Astrocyte of the spinal cord (primary cell): ENCODE measurements at regions not wholly inside any gene's neighbourhood (a gene's known extent, or its start where the extent isn't known, plus 50 kb on each side); places are given as distances from the start of the nearest gene placed in this dataset.

Experiments used
- DNase-seq: peaks from one replicate; pipeline ENCODE4 v3.0.0; 2011; ENCODE audit warnings: low read depth, low spot score
- H3K4me3 ChIP-seq: 2 replicates; pipeline ENCODE4 v1.5.1; 2011; ENCODE audit warnings: low read depth, mild to moderate bottlenecking, low read length, moderate library complexity
- CTCF ChIP-seq: IDR thresholded peaks from 2 replicates; pipeline ENCODE4 v1.5.1; 2012; ENCODE audit warnings: low read depth, mild to moderate bottlenecking, low read length, inconsistent platforms
- in situ Hi-C: cut with HindIII; loops from 2 replicates; pipeline ENCODE4 v1.10.0; 2017; ENCODE audit warnings: low sequenced_read_pairs

GRCh38 chr1:98045767-98046641 lies 125.2 kb upstream of the DPYD start:
- peak overlapping the region; percentile 81 for H3K4me3 ChIP-seq
- no peak for TF ChIP-seq CTCF
- in situ Hi-C loops: no loop called here
- peak; percentile 70 for DNase-seq

GRCh38 chr1:98045211-98045766 lies 124.5 kb upstream of the DPYD start:
- TF ChIP-seq CTCF: no peak
- in situ Hi-C loops: no loop called here
- peak overlapping the region; percentile 81 for H3K4me3 ChIP-seq

GRCh38 chr1:98044766-98045165 lies 123.9 kb upstream of the DPYD start:
- no peak for TF ChIP-seq CTCF
- H3K4me3 ChIP-seq: peak overlapping the region; percentile 81
- in situ Hi-C loops: no loop called here
- no peak for DNase-seq

More at GRCh38 chr1:98045211-98045766, 124.5 kb upstream of the DPYD start:
- DNase-seq: peak; percentile 66

- TF ChIP-seq CTCF: no peak
- DNase-seq: no peak
- peak overlapping the region; percentile 81 for H3K4me3 ChIP-seq
- in situ Hi-C loops: no loop called here
Measured at GRCh38 chr1:98044071-98044697, 123.3 kb upstream of the DPYD start.

- no peak for TF ChIP-seq CTCF
Measured at GRCh38 chr1:98035602-98036002, 114.8 kb upstream of the DPYD start.

GRCh38 chr1:98034505-98034904 lies 113.7 kb upstream of the DPYD start:
- peak; percentile 64 for DNase-seq
- no peak overlapping the region for H3K4me3 ChIP-seq
- TF ChIP-seq CTCF: no peak
- in situ Hi-C loops: no loop called here

More at GRCh38 chr1:98035602-98036002, 114.8 kb upstream of the DPYD start:
- peak; percentile 25 for DNase-seq
- in situ Hi-C loops: no loop called here
- no peak overlapping the region for H3K4me3 ChIP-seq
